HG02678 (cell line): ENCODE measurements at regions not wholly inside any gene's neighbourhood (a gene's known extent, or its start where the extent isn't known, plus 50 kb on each side); places are given as distances from the start of the nearest gene placed in this dataset.

Experiments
- ATAC-seq: cut with Tn5 transposase; IDR thresholded peaks from one replicate; pipeline ENCODE4 v1.9.1; 2021; ENCODE audit warnings: mild to moderate bottlenecking, moderate library complexity; ENCODE audit not compliant: unreplicated experiment

GRCh38 chr12:115012861-115013235 lies 328.9 kb upstream of the TBX3 start:
- ATAC-seq, result no peak

- ATAC-seq, result no peak
Measured at GRCh38 chr12:115011703-115012102, 327.7 kb upstream of the TBX3 start.

GRCh38 chr12:115010324-115010995 lies 326.5 kb upstream of the TBX3 start:
- ATAC-seq, result no peak

- no peak for ATAC-seq
Measured at GRCh38 chr12:115008929-115009328, 325.0 kb upstream of the TBX3 start.

- ATAC-seq, result no peak
Measured at GRCh38 chr12:115004470-115005146, 320.6 kb upstream of the TBX3 start.

- ATAC-seq, result no peak
Measured at GRCh38 chr12:115002434-115002833, 318.5 kb upstream of the TBX3 start.

- no peak for ATAC-seq
Measured at GRCh38 chr12:115001571-115002180, 317.7 kb upstream of the TBX3 start.

- ATAC-seq, result no peak
Measured at GRCh38 chr12:115000038-115000437, 316.1 kb upstream of the TBX3 start.

GRCh38 chr12:114998750-114999128 lies 314.8 kb upstream of the TBX3 start:
- no peak for ATAC-seq

GRCh38 chr12:114998118-114998749 lies 314.3 kb upstream of the TBX3 start:
- ATAC-seq, result no peak

- no peak for ATAC-seq
Measured at GRCh38 chr12:114996382-114996781, 312.4 kb upstream of the TBX3 start.

GRCh38 chr12:114995891-114996290 lies 311.9 kb upstream of the TBX3 start:
- ATAC-seq, result no peak

- no peak for ATAC-seq
Measured at GRCh38 chr12:114993165-114993564, 309.2 kb upstream of the TBX3 start.

GRCh38 chr12:114992443-114992842 lies 308.5 kb upstream of the TBX3 start:
- ATAC-seq, result no peak

- no peak for ATAC-seq
Measured at GRCh38 chr12:114990381-114990780, 306.4 kb upstream of the TBX3 start.

GRCh38 chr12:114986849-114987248 lies 302.9 kb upstream of the TBX3 start:
- ATAC-seq, result no peak

- ATAC-seq, result no peak
Measured at GRCh38 chr12:114986178-114986714, 302.3 kb upstream of the TBX3 start.

GRCh38 chr12:114984634-114985061 lies 300.7 kb upstream of the TBX3 start:
- ATAC-seq, result no peak

GRCh38 chr12:114982760-114983159 lies 298.8 kb upstream of the TBX3 start:
- ATAC-seq, result no peak

- no peak for ATAC-seq
Measured at GRCh38 chr12:114981036-114981435, 297.1 kb upstream of the TBX3 start.

- no peak for ATAC-seq
Measured at GRCh38 chr12:114976959-114977358, 293.0 kb upstream of the TBX3 start.

- ATAC-seq, result no peak
Measured at GRCh38 chr12:114976372-114976771, 292.4 kb upstream of the TBX3 start.
